ENCODE measurements at regions not wholly inside any gene's neighbourhood (a gene's known extent, or its start where the extent isn't known, plus 50 kb on each side); places are given as distances from the start of the nearest gene placed in this dataset.

- Histone ChIP-seq H3K4me3 (no peak overlapping the region), H3K36me3 (replicated peaks in 1 of 2; ENCODE audit: insufficient read depth in 1 of 2, low read depth in 2 of 2) (no peaks in the 10 kb centered on the region), H3K27me3 (no peaks in the 10 kb centered on the region), H3K4me1 (no peaks in the 10 kb centered on the region), H3K9me3 (no peaks in the 10 kb centered on the region), H3K27ac (no peak overlapping the region)
- no peak for DNase-seq
- WGBS, 2 donors = 75 to 100% methylated on average over 1 of the region's 1 CpG
- intact Hi-C loops (cut with DNase I) = no loop called here
- ATAC-seq = no peak
- TF ChIP-seq CTCF (IDR thresholded peaks at IDR 0.05) = no peak
- TF ChIP-seq POLR2A (IDR thresholded peaks at IDR 0.05) = no peak
Measured at GRCh38 chr2:122094557-122094956, 339.1 kb downstream of the TSN start.

- Histone ChIP-seq H3K36me3 (replicated peaks in 1 of 2; ENCODE audit: insufficient read depth in 1 of 2, low read depth in 2 of 2) (no peaks in the 10 kb centered on the region), H3K27ac (no peak overlapping the region), H3K4me3 (no peak overlapping the region), H3K9me3 (no peaks in the 10 kb centered on the region), H3K27me3 (no peaks in the 10 kb centered on the region), H3K4me1 (no peaks in the 10 kb centered on the region)
- intact Hi-C loops (cut with DNase I) = no loop called here
- no peak for TF ChIP-seq POLR2A (IDR thresholded peaks at IDR 0.05)
- no peak for TF ChIP-seq CTCF (IDR thresholded peaks at IDR 0.05)
- WGBS, 2 donors = 38 to 42% methylated on average over 2 of the region's 2 CpGs
- DNase-seq (no peak), ATAC-seq (no peak)
Measured at GRCh38 chr2:122096761-122097160, 341.3 kb downstream of the TSN start.

- DNase-seq = no peak
- H3K9me3 ChIP-seq = no peaks in the 10 kb centered on the region
- no peak overlapping the region for H3K4me3 ChIP-seq
- intact Hi-C loops (cut with DNase I) = no loop called here
- no peaks in the 10 kb centered on the region for H3K4me1 ChIP-seq
- no peak for ATAC-seq
- no peaks in the 10 kb centered on the region for H3K36me3 ChIP-seq (replicated peaks in 1 of 2; ENCODE audit: insufficient read depth in 1 of 2, low read depth in 2 of 2)
- TF ChIP-seq POLR2A (IDR thresholded peaks at IDR 0.05) (no peak), CTCF (IDR thresholded peaks at IDR 0.05) (no peak)
- 56 to 68% methylated on average over 1 of the region's 1 CpG for WGBS, 2 donors
- no peak overlapping the region for H3K27ac ChIP-seq
- H3K27me3 ChIP-seq = no peaks in the 10 kb centered on the region
Measured at GRCh38 chr2:122098306-122098705, 342.9 kb downstream of the TSN start.

- no peak overlapping the region for H3K27ac ChIP-seq
- H3K36me3 ChIP-seq (replicated peaks in 1 of 2; ENCODE audit: insufficient read depth in 1 of 2, low read depth in 2 of 2) = no peaks in the 10 kb centered on the region
- WGBS, 2 donors = 64 to 71% methylated on average over 2 of the region's 2 CpGs
- no peak for TF ChIP-seq CTCF (IDR thresholded peaks at IDR 0.05)
- no peak for TF ChIP-seq POLR2A (IDR thresholded peaks at IDR 0.05)
- no peaks in the 10 kb centered on the region for H3K9me3 ChIP-seq
- intact Hi-C loops (cut with DNase I) = no loop called here
- no peaks in the 10 kb centered on the region for H3K4me1 ChIP-seq
- DNase-seq (no peak), ATAC-seq (no peak)
- H3K27me3 ChIP-seq = no peaks in the 10 kb centered on the region
- H3K4me3 ChIP-seq = no peak overlapping the region
Measured at GRCh38 chr2:122100346-122100745, 344.9 kb downstream of the TSN start.

- Histone ChIP-seq H3K27ac (no peak overlapping the region), H3K4me3 (no peak overlapping the region), H3K9me3 (no peaks in the 10 kb centered on the region), H3K4me1 (no peaks in the 10 kb centered on the region), H3K36me3 (replicated peaks in 1 of 2; ENCODE audit: insufficient read depth in 1 of 2, low read depth in 2 of 2) (no peaks in the 10 kb centered on the region), H3K27me3 (no peaks in the 10 kb centered on the region)
- intact Hi-C loops (cut with DNase I) = no loop called here
- TF ChIP-seq CTCF (IDR thresholded peaks at IDR 0.05) (no peak), POLR2A (IDR thresholded peaks at IDR 0.05) (no peak)
- DNase-seq (no peak), ATAC-seq (no peak)
Measured at GRCh38 chr2:122100756-122101155, 345.3 kb downstream of the TSN start.

Data from body of pancreas (tissue), 4 donors.